H1 (cell line): ENCODE measurements at regions not wholly inside any gene's neighbourhood (a gene's known extent, or its start where the extent isn't known, plus 50 kb on each side); places are given as distances from the start of the nearest gene placed in this dataset.

Experiments used
- CTCF ChIA-PET: fragments of 300-600 bp; sonication (Branson Sonifier 250); formaldehyde crosslinking; loops from one replicate; lab custom pipeline; 2021; ENCODE audit not compliant: partially characterized antibody; lab: Charles Lee
- POLR2A ChIA-PET: fragments of 300-600 bp; sonication (Branson Sonifier 250); formaldehyde crosslinking; loops from one replicate; lab custom pipeline; 2021; ENCODE audit warnings: inconsistent platforms; ENCODE audit not compliant: partially characterized antibody; lab: Charles Lee
- DNase-seq, 2 experiments: peaks; one replicate each; pipeline versions ENCODE4 v3.0.0 to v3.0.0-alpha.2; 2010 to 2022; ENCODE audit warnings: low spot score in 2 of 2, low read depth in 1 of 2, mixed read lengths in 1 of 2
- FAIRE-seq: peaks from 2 replicates; lab custom pipeline; 2011; peaks lifted over from hg19 to GRCh38; lab: Jason Lieb, UNC
- H2AFZ ChIP-seq: 2 replicates; pipeline ENCODE4 v1.8.1; 2012; ENCODE audit warnings: low read length, inconsistent platforms
- H2AK5ac ChIP-seq: 2 replicates; pipeline ENCODE4 v1.6.1; 2013; ENCODE audit warnings: low read depth, low read length
- H2BK120ac ChIP-seq: replicated peaks from 2 replicates; pipeline ENCODE3; 2013; ENCODE audit warnings: low read depth, low read length, inconsistent platforms
- H2BK12ac ChIP-seq: 2 replicates; pipeline ENCODE4 v1.6.1; 2013; ENCODE audit warnings: low read depth, low read length
- H2BK15ac ChIP-seq: 2 replicates; pipeline ENCODE4 v1.6.1; 2013; ENCODE audit warnings: low read length
- H2BK20ac ChIP-seq: 2 replicates; pipeline ENCODE4 v1.6.1; 2013; ENCODE audit warnings: low read length
- H2BK5ac ChIP-seq: 2 replicates; pipeline ENCODE4 v1.6.1; 2013; ENCODE audit warnings: low read depth, low read length
- H3K14ac ChIP-seq: 2 replicates; pipeline ENCODE4 v1.6.1; 2013; ENCODE audit warnings: inconsistent platforms; ENCODE audit not compliant: insufficient read length
- H3K18ac ChIP-seq: 2 replicates; pipeline ENCODE4 v1.6.1; 2013; ENCODE audit warnings: low read length; ENCODE audit errors: extremely low read depth
- H3K23ac ChIP-seq: 2 replicates; pipeline ENCODE4 v1.6.1; 2013; ENCODE audit warnings: inconsistent platforms; ENCODE audit not compliant: insufficient read length
- H3K23me2 ChIP-seq: 2 replicates; pipeline ENCODE4 v1.6.1; 2013; ENCODE audit warnings: low read depth, low read length
- H3K27ac ChIP-seq: 2 replicates; pipeline ENCODE4 v1.6.1; 2011; ENCODE audit warnings: low read depth, low read length, inconsistent platforms
- H3K27me3 ChIP-seq, 4 experiments: replicated peaks in 1 of 4; 1 replicate in 1 of 4; 2 replicates in 3 of 4; pipeline versions ENCODE4 v1.6.1 to v1.8.1; 2011 to 2013; ENCODE audit warnings: low read length in 3 of 4, mild to moderate bottlenecking in 3 of 4, inconsistent platforms in 2 of 4, mixed read lengths in 2 of 4, moderate library complexity in 1 of 4; ENCODE audit not compliant: control insufficient read depth in 3 of 4, insufficient read depth in 3 of 4; ENCODE audit errors: extremely low read depth in 1 of 4
- H3K36me3 ChIP-seq, 4 experiments: 2 replicates each; pipeline versions ENCODE4 v1.6.1 to v1.8.1; 2011 to 2013; ENCODE audit warnings: mild to moderate bottlenecking in 4 of 4, low read length in 3 of 4, moderate library complexity in 2 of 4, control low read depth in 1 of 4, inconsistent platforms in 1 of 4; ENCODE audit not compliant: insufficient read depth in 4 of 4, control insufficient read depth in 2 of 4
- H3K4ac ChIP-seq: replicated peaks from 2 replicates; pipeline ENCODE3; 2013; ENCODE audit warnings: low read length, low read depth, mixed read lengths, inconsistent platforms; ENCODE audit not compliant: insufficient read length
- H3K4me1 ChIP-seq, 4 experiments: replicated peaks in 1 of 4; 1 replicate in 1 of 4; 2 replicates in 3 of 4; pipeline versions ENCODE4 v1.6.1 to v1.8.1; 2011 to 2013; ENCODE audit warnings: low read length in 3 of 4, inconsistent platforms in 2 of 4, mixed read lengths in 1 of 4; ENCODE audit not compliant: insufficient read depth in 4 of 4, control insufficient read depth in 3 of 4
- H3K4me2 ChIP-seq, 2 experiments: 2 replicates each; pipeline versions ENCODE4 v1.6.1 to v1.8.1; 2011 to 2013; ENCODE audit warnings: low read depth in 2 of 2, low read length in 2 of 2, control low read depth in 1 of 2, inconsistent platforms in 1 of 2, mild to moderate bottlenecking in 1 of 2; ENCODE audit not compliant: insufficient read depth in 1 of 2
- H3K4me3 ChIP-seq, 4 experiments: fragments of 200-600, 300-600 bp in 1 of 4; sonication (generic), shearing (Covaris generic), sonication (Bioruptor Twin) in 1 of 4; 2 replicates each; pipeline versions ENCODE4 v1.5.1 to v1.8.1; 2011 to 2016; ENCODE audit warnings: low read length in 4 of 4, low read depth in 3 of 4, control low read depth in 2 of 4, inconsistent platforms in 2 of 4, mild to moderate bottlenecking in 2 of 4, mixed read lengths in 1 of 4, moderate library complexity in 1 of 4; ENCODE audit not compliant: insufficient read depth in 2 of 4; ENCODE audit errors: extremely low read depth in 1 of 4
- H3K56ac ChIP-seq: replicated peaks from 2 replicates; pipeline ENCODE3; 2013; ENCODE audit warnings: low read depth, mild to moderate bottlenecking, mixed read lengths, low read length, inconsistent platforms; ENCODE audit not compliant: insufficient read length
- H3K79me1 ChIP-seq: 2 replicates; pipeline ENCODE4 v1.6.1; 2013; ENCODE audit warnings: low read depth, low read length, control low read depth
- H3K79me2 ChIP-seq, 2 experiments: 2 replicates each; pipeline versions ENCODE4 v1.6.1 to v1.8.1; 2012 to 2013; ENCODE audit warnings: low read length in 2 of 2, mild to moderate bottlenecking in 2 of 2, inconsistent platforms in 1 of 2; ENCODE audit not compliant: insufficient read depth in 2 of 2, control insufficient read depth in 1 of 2
- H3K9ac ChIP-seq, 4 experiments: replicated peaks in 1 of 4; 1 replicate in 1 of 4; 2 replicates in 3 of 4; pipeline versions ENCODE4 v1.6.1 to v1.8.1; 2011 to 2013; ENCODE audit warnings: low read depth in 3 of 4, low read length in 3 of 4, control low read depth in 2 of 4, mild to moderate bottlenecking in 2 of 4, moderate library complexity in 2 of 4, inconsistent platforms in 1 of 4; ENCODE audit errors: extremely low read depth in 1 of 4
- H3K9me3 ChIP-seq, 2 experiments: 2 replicates each; pipeline versions ENCODE4 v1.6.1 to v1.8.1; 2012 to 2013; ENCODE audit warnings: mild to moderate bottlenecking in 2 of 2, moderate library complexity in 2 of 2, control low read depth in 1 of 2, inconsistent platforms in 1 of 2, low read depth in 1 of 2, low read length in 1 of 2, mixed read lengths in 1 of 2; ENCODE audit not compliant: insufficient read depth in 2 of 2
- H4K20me1 ChIP-seq, 2 experiments: replicated peaks in 1 of 2; 2 replicates each; pipeline versions ENCODE3 to v1.8.1; 2011 to 2013; ENCODE audit warnings: inconsistent platforms in 2 of 2, low read length in 2 of 2, mild to moderate bottlenecking in 1 of 2; ENCODE audit not compliant: insufficient read depth in 2 of 2, control insufficient read depth in 1 of 2
- H4K5ac ChIP-seq: 2 replicates; pipeline ENCODE4 v1.6.1; 2013; ENCODE audit warnings: low read length, low read depth, mixed read lengths, inconsistent platforms; ENCODE audit not compliant: insufficient read length
- H4K8ac ChIP-seq: 2 replicates; pipeline ENCODE4 v1.8.0; 2013; ENCODE audit warnings: mild to moderate bottlenecking, moderate library complexity, low read length, inconsistent platforms; ENCODE audit not compliant: insufficient read depth; ENCODE audit errors: extremely low read depth
- H4K91ac ChIP-seq: replicated peaks from 2 replicates; pipeline ENCODE3; 2013; ENCODE audit warnings: low read length, mixed read lengths, inconsistent platforms; ENCODE audit not compliant: insufficient read length
- ASH2L ChIP-seq: fragments of 200-600, 300-600 bp; sonication (generic); IDR thresholded peaks from one replicate; pipeline ENCODE4 v1.7.1; 2017; ENCODE audit warnings: low read length
- CBX8 ChIP-seq: fragments of 300-800, 300-1000 bp; sonication (generic); IDR thresholded peaks from 2 replicates; pipeline ENCODE4 v1.7.1; 2016; ENCODE audit warnings: low read depth, low read length, borderline replicate concordance
- CEBPB ChIP-seq: IDR thresholded peaks from 2 replicates; pipeline ENCODE4 v1.6.1; 2012; ENCODE audit warnings: low read depth, low read length
- CREB1 ChIP-seq: IDR thresholded peaks from 2 replicates; pipeline ENCODE4 v1.6.1; 2012; ENCODE audit warnings: inconsistent platforms
- EP300 ChIP-seq, 2 experiments: IDR thresholded peaks; 1 replicate in 1 of 2; 2 replicates in 1 of 2; pipeline ENCODE4 v1.6.1; 2011 to 2012; ENCODE audit warnings: low read depth in 2 of 2, low read length in 2 of 2, mild to moderate bottlenecking in 2 of 2, borderline replicate concordance in 1 of 2, inconsistent platforms in 1 of 2, moderate library complexity in 1 of 2
- EZH2 ChIP-seq: fragments of 200-600 bp; sonication (generic); IDR thresholded peaks from 2 replicates; pipeline ENCODE4 v1.7.1; 2012; ENCODE audit warnings: low read depth, mild to moderate bottlenecking, moderate library complexity, low read length, inconsistent platforms; ENCODE audit not compliant: severe bottlenecking
- GTF2F1 ChIP-seq: IDR thresholded peaks from 2 replicates; pipeline ENCODE4 v1.6.1; 2012; ENCODE audit warnings: low read depth, low read length, improper control_type of control experiment, borderline replicate concordance
- HDAC6 ChIP-seq: IDR thresholded peaks from one replicate; pipeline ENCODE4 v1.7.1; 2012; ENCODE audit warnings: low read depth, mild to moderate bottlenecking, inconsistent platforms, low read length, moderate library complexity
- KDM1A ChIP-seq: fragments of 200-600, 300-600 bp; sonication (generic); IDR thresholded peaks from 2 replicates; pipeline ENCODE4 v1.7.1; 2016; ENCODE audit warnings: mild to moderate bottlenecking, low read length, borderline replicate concordance
- MAX ChIP-seq: IDR thresholded peaks from 2 replicates; pipeline ENCODE4 v1.6.1; 2012; ENCODE audit warnings: inconsistent platforms
- RAD21 ChIP-seq, 2 experiments: IDR thresholded peaks in 1 of 2; conservative IDR thresholded peaks in 1 of 2; 2 replicates each; pipeline ENCODE4 v1.6.1; 2011; ENCODE audit warnings: low read depth in 2 of 2, low read length in 2 of 2, improper control_type of control experiment in 1 of 2, inconsistent platforms in 1 of 2, mild to moderate bottlenecking in 1 of 2, moderate library complexity in 1 of 2
- TAF1 ChIP-seq: IDR thresholded peaks from 2 replicates; pipeline ENCODE4 v1.6.1; 2011; ENCODE audit warnings: mild to moderate bottlenecking, low read depth, low read length
- TAF7 ChIP-seq: optimal IDR thresholded peaks from 2 replicates; pipeline ENCODE3; 2011; ENCODE audit warnings: low read depth, mild to moderate bottlenecking, inconsistent platforms, low read length, moderate library complexity, borderline replicate concordance
- TBP ChIP-seq: IDR thresholded peaks from 2 replicates; pipeline ENCODE4 v1.6.1; 2011; ENCODE audit warnings: low read depth, low read length, improper control_type of control experiment
- ZNF274 ChIP-seq: IDR thresholded peaks from 2 replicates; pipeline ENCODE4 v1.7.0; 2012; ENCODE audit warnings: low read length, borderline replicate concordance; ENCODE audit errors: extremely low read depth
- WGBS, 2 experiments: shearing (Covaris generic) in 1 of 2; methylation state at CpG; one replicate each; pipeline versions ENCODE4 v1.1.6 to v1.1.7; 2013 to 2015; ENCODE audit warnings: low lambda C conversion rate in 2 of 2, mixed read lengths in 2 of 2, inconsistent platforms in 1 of 2, low coverage in 1 of 2, missing lambda C conversion rate in 1 of 2; ENCODE audit not compliant: insufficient replicate concordance in 2 of 2, insufficient coverage in 1 of 2, insufficient read length in 1 of 2; ENCODE audit errors: extremely low coverage in 1 of 2, missing lambda C conversion rate in 1 of 2; 5-methylcytosine and 5-hydroxymethylcytosine counted together

- Histone ChIP-seq H2BK20ac (no peak overlapping the region), H2BK15ac (no peak overlapping the region), H3K14ac (no peak overlapping the region), H3K36me3 (no peaks in the 10 kb centered on the region), H2AK5ac (no peak overlapping the region), H2BK12ac (no peak overlapping the region), H3K4me2 (no peak overlapping the region), H2BK5ac (no peak overlapping the region), H3K27ac (no peak overlapping the region), H3K79me1 (no peaks in the 10 kb centered on the region), H4K91ac (no peak overlapping the region), H4K8ac (no peak overlapping the region), H3K4ac (no peak overlapping the region), H3K4me1 (no peaks in the 10 kb centered on the region), H2BK120ac (no peak overlapping the region), H3K79me2 (no peaks in the 10 kb centered on the region), H4K20me1 (no peaks in the 10 kb centered on the region), H3K27me3 (no peaks in the 10 kb centered on the region), H3K4me3 (no peak overlapping the region), H4K5ac (no peak overlapping the region), H3K18ac (no peak overlapping the region), H3K9ac (no peak overlapping the region), H3K56ac (no peak overlapping the region), H3K23me2 (no peaks in the 10 kb centered on the region; the same call in 1 of the 2 replicates), H3K9me3 (no peaks in the 10 kb centered on the region), H2AFZ (no peak overlapping the region), H3K23ac (no peak overlapping the region)
- CTCF ChIA-PET = interaction anchor here (0.6 kb wide), 1 partner anchor 226 kb away, joined by 3 read pairs; no protein-coding TSS in a partner anchor
- 89% methylated on average over 1 of the region's 1 CpG; no CpG with 5 or more reads in 1 of the 2 experiments for WGBS, 2 experiments
- DNase-seq (no peak), FAIRE-seq (no peak)
- POLR2A ChIA-PET = no interaction called here
- TF ChIP-seq HDAC6 (no peak), CBX8 (no peak), EZH2 (no peak), GTF2F1 (no peak), ASH2L (no peak), CEBPB (no peak), KDM1A (no peak), EP300 (IDR thresholded peaks at IDR 0.05; ENCODE audit: borderline replicate concordance in 1 of 2, low read depth in 2 of 2, low read length in 2 of 2) (no peak), RAD21 (IDR thresholded peaks at IDR 0.05 in 1 of 2, conservative IDR thresholded peaks at IDR 0.05 in 1 of 2; ENCODE audit: low read depth in 2 of 2, low read length in 2 of 2) (no peak), ZNF274 (no peak), CREB1 (no peak), TBP (no peak), TAF7 (no peak), TAF1 (no peak), MAX (no peak)
Observed at GRCh38 chr4:27888505-27888904, 1027.9 kb downstream of the STIM2 start.
